GM12878 (cell line): ENCODE measurements at regions not wholly inside any gene's neighbourhood (a gene's known extent, or its start where the extent isn't known, plus 50 kb on each side); places are given as distances from the start of the nearest gene placed in this dataset.

ENCODE experiments used
- ATAC-seq: fragments of 200-7000 bp; cut with Tn5 transposase; 3 replicates; pipeline ENCODE4 v1.9.1; 2020; ENCODE audit warnings: mild to moderate bottlenecking, moderate library complexity
- BruUV-seq: library from RNA; stranded (reverse); fragments of 400-500 nt; replicated peaks from 2 replicates; lab custom pipeline; 2021; lab: Mats Ljungman, UMichigan
- CTCF ChIA-PET: fragments of 300-600 bp; sonication (Branson Sonifier 250); formaldehyde crosslinking; extraction: SDS; loops from one replicate; lab custom pipeline; 2021; ENCODE audit warnings: inconsistent platforms; lab: Yijun Ruan, JAX
- POLR2A ChIA-PET: fragments of 350-600 bp; formaldehyde crosslinking; extraction: SDS; loops from one replicate; lab custom pipeline; 2021; ENCODE audit warnings: inconsistent platforms; lab: Charles Lee
- RAD21 ChIA-PET: fragments of 300-600 bp; sonication (Branson Sonifier 250); formaldehyde crosslinking; loops from one replicate; lab custom pipeline; 2023; ENCODE audit warnings: antibody characterized with exemption; ENCODE audit not compliant: unreplicated experiment; lab: Charles Lee
- SMC1A ChIA-PET: fragments of 300-600 bp; sonication (Branson Sonifier 250); formaldehyde crosslinking; loops from one replicate; lab custom pipeline; 2023; ENCODE audit not compliant: unreplicated experiment, uncharacterized antibody; lab: Charles Lee
- DNase-seq: peaks from one replicate; pipeline ENCODE4 v3.0.0-alpha.2; 2011; ENCODE audit warnings: low read depth, low spot score
- FAIRE-seq: peaks from 3 replicates; lab custom pipeline; 2011; peaks lifted over from hg19 to GRCh38; lab: Jason Lieb, UNC
- H2AFZ ChIP-seq: 2 replicates; pipeline ENCODE4 v1.6.0; 2011; ENCODE audit warnings: low read depth, low read length, control low read depth; ENCODE audit not compliant: control insufficient read depth
- H3K27ac ChIP-seq: 2 replicates; pipeline ENCODE4 v1.5.1; 2011; ENCODE audit warnings: control low read depth; ENCODE audit not compliant: control insufficient read depth, insufficient read depth
- H3K27me3 ChIP-seq, 2 experiments: replicated peaks in 1 of 2; 2 replicates each; pipeline versions ENCODE4 v1.6.0 to v1.6.1; 2011; ENCODE audit warnings: low read length in 1 of 2; ENCODE audit not compliant: control insufficient read depth in 2 of 2, insufficient read depth in 2 of 2
- H3K36me3 ChIP-seq, 2 experiments: 2 replicates each; pipeline ENCODE4 v1.5.1; 2011; ENCODE audit warnings: low read length in 1 of 2; ENCODE audit not compliant: control insufficient read depth in 2 of 2, insufficient read depth in 2 of 2
- H3K4me1 ChIP-seq: 2 replicates; pipeline ENCODE4 v1.6.1; 2011; ENCODE audit warnings: mild to moderate bottlenecking, low read length, moderate library complexity, mixed read lengths; ENCODE audit not compliant: control insufficient read depth, insufficient read depth
- H3K4me2 ChIP-seq: 2 replicates; pipeline ENCODE4 v1.6.0; 2011; ENCODE audit warnings: control low read depth; ENCODE audit not compliant: control insufficient read depth, insufficient read depth
- H3K4me3 ChIP-seq: fragments of 200-600 bp; sonication (generic); 2 replicates; pipeline ENCODE4 v1.5.1; 2016
- H3K79me2 ChIP-seq: 2 replicates; pipeline ENCODE4 v1.6.0; 2011; ENCODE audit warnings: low read length; ENCODE audit not compliant: control insufficient read depth, insufficient read depth
- H3K9ac ChIP-seq: 2 replicates; pipeline ENCODE4 v1.8.0; 2011; ENCODE audit warnings: low read length, control low read depth, mixed read lengths; ENCODE audit not compliant: control insufficient read depth, insufficient read depth
- H3K9me3 ChIP-seq: replicated peaks from 3 replicates; pipeline ENCODE4 v1.5.1; 2011; ENCODE audit warnings: mild to moderate bottlenecking, low read length; ENCODE audit not compliant: control insufficient read depth, insufficient read depth
- H4K20me1 ChIP-seq: 2 replicates; pipeline ENCODE4 v1.6.0; 2011; ENCODE audit not compliant: control insufficient read depth, insufficient read depth
- BHLHE40 ChIP-seq, 2 experiments: fragments of 450-650 bp in 1 of 2; IDR thresholded peaks; 2 replicates each; pipeline ENCODE4 v1.6.1; 2011 to 2017; ENCODE audit warnings: low read depth in 2 of 2, borderline replicate concordance in 1 of 2, improper control_type of control experiment in 1 of 2, low read length in 1 of 2, mild to moderate bottlenecking in 1 of 2
- CHD2 ChIP-seq: IDR thresholded peaks from 2 replicates; pipeline ENCODE4 v1.6.1; 2011; ENCODE audit warnings: low read depth, low read length, improper control_type of control experiment, borderline replicate concordance
- CREM ChIP-seq: IDR thresholded peaks from 2 replicates; pipeline ENCODE4 v1.6.1; 2014; ENCODE audit warnings: antibody characterized with exemption, low read depth
- EP300 ChIP-seq, 2 experiments: fragments of 150-350 bp in 1 of 2; IDR thresholded peaks; 2 replicates each; pipeline ENCODE4 v1.6.1; 2011 to 2012; ENCODE audit warnings: low read depth in 2 of 2, low read length in 2 of 2, borderline replicate concordance in 1 of 2, improper control_type of control experiment in 1 of 2, inconsistent platforms in 1 of 2; ENCODE audit not compliant: control insufficient read depth in 1 of 2
- FOXK2 ChIP-seq: fragments of 450-650 bp; IDR thresholded peaks from 2 replicates; pipeline ENCODE4 v1.6.1; 2017; ENCODE audit warnings: mild to moderate bottlenecking, moderate library complexity
- IRF3 ChIP-seq: fragments of 450-650 bp; IDR thresholded peaks from 2 replicates; pipeline ENCODE4 v1.6.1; 2014; ENCODE audit warnings: mild to moderate bottlenecking
- MEF2A ChIP-seq: IDR thresholded peaks from 2 replicates; pipeline ENCODE4 v1.6.1; 2011; ENCODE audit warnings: low read depth, mild to moderate bottlenecking, low read length, moderate library complexity; ENCODE audit not compliant: insufficient read depth
- MEF2B ChIP-seq: fragments of 450-650 bp; IDR thresholded peaks from 2 replicates; pipeline ENCODE4 v1.6.1; 2018; ENCODE audit warnings: mild to moderate bottlenecking, moderate library complexity; ENCODE audit not compliant: partially characterized antibody, poor library complexity, severe bottlenecking
- NFXL1 ChIP-seq: fragments of 450-650 bp; IDR thresholded peaks from 2 replicates; pipeline ENCODE4 v1.6.1; 2017; ENCODE audit warnings: antibody characterized with exemption, mild to moderate bottlenecking, borderline replicate concordance
- RAD21 ChIP-seq: IDR thresholded peaks from 2 replicates; pipeline ENCODE4 v1.6.1; 2011; ENCODE audit warnings: mild to moderate bottlenecking, low read depth, low read length, moderate library complexity; ENCODE audit not compliant: insufficient read depth
- USF2 ChIP-seq: IDR thresholded peaks from 2 replicates; pipeline ENCODE4 v1.6.1; 2011; ENCODE audit warnings: low read depth, low read length, improper control_type of control experiment, borderline replicate concordance
- ZBTB4 ChIP-seq: fragments of 450-650 bp; formaldehyde crosslinking; IDR thresholded peaks from 2 replicates; pipeline ENCODE4 v1.4.0; 2022; ENCODE audit warnings: mild to moderate bottlenecking, moderate library complexity
- ZNF24 ChIP-seq: fragments of 450-650 bp; IDR thresholded peaks from 2 replicates; pipeline ENCODE4 v1.6.1; 2017; ENCODE audit warnings: antibody characterized with exemption, mild to moderate bottlenecking
- ZNF274 ChIP-seq: IDR thresholded peaks from one replicate; pipeline ENCODE4 v1.8.0; 2011; ENCODE audit not compliant: insufficient read length, insufficient read depth
- WGBS: methylation state at CpG from one replicate; pipeline ENCODE4 v1.1.6; 2016; ENCODE audit warnings: low lambda C conversion rate; ENCODE audit not compliant: insufficient replicate concordance, insufficient coverage; ENCODE audit errors: missing lambda C conversion rate; 5-methylcytosine and 5-hydroxymethylcytosine counted together
- in situ Hi-C: fragments of 300-500 bp; cut with MboI; formaldehyde crosslinking; loops from 9 replicates; pipeline ENCODE4 v1.14.3; 2018; ENCODE audit warnings: mixed read lengths
- intact Hi-C: fragments of 100-400 bp; cut with micrococcal nuclease; formaldehyde crosslinking; loops from one replicate; pipeline ENCODE4 v1.14.2; 2022; ENCODE audit not compliant: unreplicated experiment

GRCh38 chr12:91805031-91805430 lies 340.6 kb downstream of the BTG1 start (continued):
- no peak for TF ChIP-seq ZBTB4 (CRISPR knock-in tag)
- TF ChIP-seq EP300 (IDR thresholded peaks at IDR 0.05; ENCODE audit: borderline replicate concordance in 1 of 2, control insufficient read depth in 1 of 2, low read depth in 2 of 2, low read length in 2 of 2) = no peak
- no peak for TF ChIP-seq ZNF274

- CTCF ChIA-PET = no interaction called here
- FAIRE-seq (no peak), ATAC-seq (no peak), DNase-seq (no peak)
- no peaks in the 10 kb centered on the region for H3K36me3 ChIP-seq
- H3K4me1 ChIP-seq = no peaks in the 10 kb centered on the region
- H2AFZ ChIP-seq = no peak overlapping the region
- H3K27ac ChIP-seq = no peak overlapping the region
- POLR2A ChIA-PET = no interaction called here
- no peaks in the 10 kb centered on the region for H4K20me1 ChIP-seq
- intact Hi-C loops (no loop called here), in situ Hi-C loops (no loop called here)
- BruUV-seq = no TSS peak
- RAD21 ChIA-PET = no interaction called here
- no peak overlapping the region for H3K4me3 ChIP-seq
- no peaks in the 10 kb centered on the region for H3K27me3 ChIP-seq
- no peak overlapping the region for H3K4me2 ChIP-seq
- H3K79me2 ChIP-seq = no peaks in the 10 kb centered on the region
- SMC1A ChIA-PET = no interaction called here
- WGBS = 62% methylated on average over 1 of the region's 1 CpG
- H3K9me3 ChIP-seq = no peaks in the 10 kb centered on the region; the same call in 2 of the 3 replicates
- H3K9ac ChIP-seq = no peak overlapping the region
- TF ChIP-seq CHD2 (no peak), IRF3 (no peak), MEF2B (no peak), ZBTB4 (CRISPR knock-in tag) (no peak), MEF2A (no peak), FOXK2 (no peak), RAD21 (no peak), NFXL1 (no peak), USF2 (no peak), BHLHE40 (IDR thresholded peaks at IDR 0.05; ENCODE audit: borderline replicate concordance in 1 of 2, low read depth in 2 of 2, low read length in 1 of 2) (no peak), ZNF24 (no peak), CREM (no peak)
Observed at GRCh38 chr12:91804533-91804932, 341.1 kb downstream of the BTG1 start.
